Coronary artery (tissue), 2 donors: ENCODE measurements at regions not wholly inside any gene's neighbourhood (a gene's known extent, or its start where the extent isn't known, plus 50 kb on each side); places are given as distances from the start of the nearest gene placed in this dataset.
"Not testable (repeated sequence)": the region's sequence is repeated elsewhere in the genome, so short reads cannot be mapped to it uniquely, and the experiment has no call there.

Source experiments
- DNase-seq: peaks from one replicate; pipeline ENCODE4 v3.0.0-alpha.2; 2017; ENCODE audit warnings: low spot score
- H3K27ac ChIP-seq, 2 donors: fragments of 200-600 bp; sonication (generic); one replicate each; pipeline ENCODE4 v1.5.1; 2016 to 2019
- H3K4me3 ChIP-seq: fragments of 200-600 bp; sonication (generic); 2 replicates; pipeline ENCODE4 v1.5.1; 2016; ENCODE audit warnings: mild to moderate bottlenecking, moderate library complexity
- TF ChIP-seq, protein P1 (sequence below): fragments of 200-600 bp; sonication (generic); IDR thresholded peaks from one replicate; pipeline ENCODE4 v1.5.1; 2019; ENCODE audit warnings: antibody characterized with exemption

DNA sequence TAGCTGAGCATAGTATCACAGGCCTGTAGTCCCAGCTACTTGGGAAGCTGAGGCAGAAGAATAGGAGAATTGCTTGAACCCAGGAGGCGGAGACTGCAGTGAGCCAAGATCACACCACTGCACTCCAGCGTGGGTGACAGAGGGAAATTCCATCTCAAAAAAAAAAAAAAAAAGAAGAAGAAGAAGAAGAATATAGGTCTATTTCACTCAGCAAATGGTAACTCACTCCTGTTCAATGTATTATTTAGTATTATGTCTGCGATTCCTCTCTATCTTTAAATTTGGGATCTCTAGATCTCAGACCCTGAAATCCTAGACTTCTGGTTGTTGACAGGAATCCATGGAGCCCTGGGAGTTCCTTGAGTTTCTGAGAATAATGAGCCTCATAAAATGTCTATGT, 98.6 kb downstream of the HFE start:
- TF ChIP-seq, protein P1, sequence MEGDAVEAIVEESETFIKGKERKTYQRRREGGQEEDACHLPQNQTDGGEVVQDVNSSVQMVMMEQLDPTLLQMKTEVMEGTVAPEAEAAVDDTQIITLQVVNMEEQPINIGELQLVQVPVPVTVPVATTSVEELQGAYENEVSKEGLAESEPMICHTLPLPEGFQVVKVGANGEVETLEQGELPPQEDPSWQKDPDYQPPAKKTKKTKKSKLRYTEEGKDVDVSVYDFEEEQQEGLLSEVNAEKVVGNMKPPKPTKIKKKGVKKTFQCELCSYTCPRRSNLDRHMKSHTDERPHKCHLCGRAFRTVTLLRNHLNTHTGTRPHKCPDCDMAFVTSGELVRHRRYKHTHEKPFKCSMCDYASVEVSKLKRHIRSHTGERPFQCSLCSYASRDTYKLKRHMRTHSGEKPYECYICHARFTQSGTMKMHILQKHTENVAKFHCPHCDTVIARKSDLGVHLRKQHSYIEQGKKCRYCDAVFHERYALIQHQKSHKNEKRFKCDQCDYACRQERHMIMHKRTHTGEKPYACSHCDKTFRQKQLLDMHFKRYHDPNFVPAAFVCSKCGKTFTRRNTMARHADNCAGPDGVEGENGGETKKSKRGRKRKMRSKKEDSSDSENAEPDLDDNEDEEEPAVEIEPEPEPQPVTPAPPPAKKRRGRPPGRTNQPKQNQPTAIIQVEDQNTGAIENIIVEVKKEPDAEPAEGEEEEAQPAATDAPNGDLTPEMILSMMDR, result no peak
- DNase-seq, result no peak
- H3K4me3 ChIP-seq, result no peak overlapping the region
- H3K27ac ChIP-seq, result no peak overlapping the region

DNA sequence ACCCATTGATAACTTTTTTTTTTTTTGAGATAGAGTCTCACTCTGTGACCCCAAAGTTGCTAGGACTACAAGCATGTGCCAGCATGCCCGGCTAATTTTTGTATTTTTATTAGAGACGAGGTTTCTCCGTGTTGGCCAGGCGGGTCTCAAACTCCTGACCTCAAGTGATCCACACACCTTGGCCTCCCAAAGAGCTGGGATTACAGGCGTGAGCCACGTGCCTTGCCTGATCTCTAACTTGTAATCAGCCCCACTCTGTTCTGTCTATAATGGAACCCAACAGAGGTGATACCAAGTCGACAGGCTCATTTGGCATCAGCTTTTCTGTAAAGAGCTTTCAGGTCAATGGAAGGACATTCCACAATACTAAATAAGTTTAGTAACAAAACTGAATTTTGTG, 99.4 kb downstream of the HFE start:
- H3K4me3 ChIP-seq, result no peak overlapping the region
- H3K27ac ChIP-seq, result no peak overlapping the region
- TF ChIP-seq, protein P1, result no peak

DNA sequence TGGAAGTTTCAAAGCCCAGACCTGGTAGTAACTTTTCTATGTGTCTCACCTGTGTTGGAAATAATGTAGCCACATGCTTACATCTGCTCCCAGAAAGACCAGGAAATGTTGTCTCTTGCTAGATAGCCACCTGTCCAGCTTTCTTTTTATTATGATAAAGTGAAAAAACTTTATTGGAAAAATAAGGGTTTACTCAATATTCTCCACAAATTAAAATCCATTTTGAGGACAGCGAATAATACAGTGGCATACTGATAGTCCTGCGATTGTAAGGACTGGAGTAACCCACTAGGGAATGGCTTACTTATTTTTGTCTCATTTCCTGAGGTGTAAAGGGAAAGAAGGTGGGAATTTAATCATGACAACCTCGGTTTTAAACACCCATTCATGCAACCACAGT, 100.1 kb downstream of the HFE start:
- no peak for DNase-seq
- no peak overlapping the region for H3K27ac ChIP-seq
- TF ChIP-seq, protein P1, result no peak
- H3K4me3 ChIP-seq, result no peak overlapping the region

More for the DNA sequence above, 99.4 kb downstream of the HFE start:
- DNase-seq, result no peak

DNA sequence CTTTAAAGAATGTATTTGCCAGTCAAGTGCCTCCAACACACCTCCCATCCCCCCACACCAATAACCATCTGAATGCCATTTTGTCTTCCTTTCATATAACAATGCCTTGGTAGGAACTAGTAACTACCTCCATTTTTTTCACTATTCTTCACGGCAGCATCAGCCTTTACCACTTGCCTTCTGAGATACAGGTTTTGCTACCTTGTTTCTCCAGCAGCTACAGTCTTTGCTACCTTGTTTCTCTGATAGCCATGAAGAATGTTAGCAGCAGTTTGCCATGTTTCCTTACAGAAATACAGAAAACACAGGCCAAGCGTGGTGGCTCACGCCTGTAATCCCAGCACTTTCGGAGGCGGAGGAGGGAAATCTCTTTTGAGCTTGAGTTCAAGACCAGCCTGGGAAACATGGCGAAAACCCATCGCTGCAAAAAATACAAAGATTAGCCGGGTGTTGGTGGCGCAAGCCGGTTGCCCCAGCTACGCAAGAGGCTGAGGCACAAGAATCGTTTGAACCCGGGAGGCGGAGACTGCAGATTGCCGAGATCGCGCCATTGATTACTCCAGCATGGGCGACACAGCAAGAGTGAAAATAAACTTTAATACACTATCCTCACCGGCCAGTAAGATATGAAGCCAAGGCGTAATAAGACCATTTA, 100.9 kb downstream of the HFE start:
- no peak for DNase-seq
- TF ChIP-seq, protein P1, result no peak
- peak overlapping the region; percentile 76 to 90 for H3K27ac ChIP-seq
- H3K4me3 ChIP-seq, result peak overlapping the region; percentile 72

DNA sequence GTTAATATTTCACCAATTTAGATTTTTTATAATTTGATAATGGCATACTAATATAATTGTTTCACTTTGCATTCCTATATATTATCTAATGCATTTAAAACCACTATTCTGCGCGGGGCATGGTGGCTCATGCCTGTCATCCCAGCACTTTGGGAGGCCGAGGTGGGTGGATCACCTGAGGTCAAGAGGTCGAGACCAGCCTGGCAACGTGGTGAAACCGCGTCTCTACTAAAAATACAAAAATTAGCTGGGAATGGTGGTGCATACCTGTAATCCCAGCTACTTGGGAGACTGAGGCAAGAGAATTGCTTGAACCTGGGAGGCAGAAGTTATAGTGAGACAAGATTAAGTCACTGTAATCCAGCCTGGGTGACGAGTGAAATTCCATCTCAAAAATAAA, 104.3 kb downstream of the HFE start:
- H3K4me3 ChIP-seq, H3K27ac ChIP-seq, DNase-seq: not testable (repeated sequence)

DNA sequence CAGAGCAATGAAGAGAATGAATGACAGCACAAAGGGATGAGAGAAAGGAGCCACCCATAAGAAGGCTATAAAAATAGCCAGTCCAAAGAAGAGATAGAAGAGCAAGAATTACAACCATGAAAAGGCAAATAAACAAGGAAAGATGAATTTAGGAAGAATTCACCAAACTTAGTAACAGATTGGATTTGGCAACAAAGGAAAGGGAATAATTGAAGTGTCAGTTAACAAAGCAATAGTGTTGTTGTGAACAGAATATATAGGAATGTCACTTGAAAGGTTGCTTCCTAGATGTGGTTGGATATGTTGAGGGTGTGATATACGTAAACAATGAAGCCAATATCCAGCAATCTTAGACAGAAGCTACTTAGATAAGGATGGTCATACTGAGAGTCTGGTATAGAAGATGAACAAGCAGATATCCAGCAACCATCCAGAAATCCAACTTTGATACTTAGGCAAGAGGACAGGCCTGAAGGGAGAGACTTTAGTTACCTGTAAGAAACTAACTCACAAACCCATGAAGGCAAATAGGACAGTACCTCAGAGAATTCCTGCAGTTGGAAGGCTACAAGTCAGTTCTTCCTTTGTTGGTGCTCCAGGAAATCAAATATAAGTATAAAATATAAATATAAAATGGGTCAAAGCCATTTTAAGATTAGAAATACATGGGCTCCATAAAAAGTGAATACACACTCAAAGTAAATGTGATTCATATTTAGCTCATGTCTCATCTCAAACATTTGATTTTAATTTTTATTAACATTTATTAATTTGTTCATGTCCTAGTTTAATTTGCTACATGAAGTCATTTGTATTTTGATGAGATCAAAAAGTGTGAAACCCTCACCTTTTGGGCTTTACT, 106.5 kb downstream of the HFE start:
- Histone ChIP-seq H3K4me3 (no peak overlapping the region), H3K27ac (peak overlapping the region in 1 of 2 donors; percentile 85)
- TF ChIP-seq, protein P1, result no peak
- no peak for DNase-seq

DNA sequence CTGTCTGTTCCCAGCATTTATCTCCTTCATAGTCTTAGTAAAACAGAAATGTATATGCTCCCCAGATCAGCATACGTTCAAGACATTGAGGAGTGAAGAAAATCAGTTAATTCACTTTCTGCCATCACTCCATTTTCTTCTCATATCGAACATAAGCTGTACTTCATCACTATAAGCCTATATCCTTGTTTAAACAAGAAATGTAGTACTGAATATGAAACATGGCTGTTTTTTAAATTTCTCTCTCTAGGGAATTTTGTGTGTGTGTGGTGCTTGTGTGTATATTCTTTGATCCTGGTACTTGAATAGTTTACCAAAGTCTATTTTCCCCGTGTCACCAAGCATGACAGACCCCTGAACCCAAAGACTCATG, 107.1 kb downstream of the HFE start:
- no peak for DNase-seq
- H3K27ac ChIP-seq, result peak overlapping the region; percentile 85 to 98
- H3K4me3 ChIP-seq, result no peak overlapping the region
- TF ChIP-seq, protein P1, result no peak
